HepG2 (cell line): ENCODE measurements at regions not wholly inside any gene's neighbourhood (a gene's known extent, or its start where the extent isn't known, plus 50 kb on each side); places are given as distances from the start of the nearest gene placed in this dataset.

Experiments used
- ATAC-seq: fragments of 200-7000 bp; cut with Tn5 transposase; 3 replicates; pipeline ENCODE4 v1.9.1; 2020; ENCODE audit warnings: mild to moderate bottlenecking, moderate library complexity
- BruUV-seq: library from RNA; stranded (reverse); fragments of 400-500 nt; replicated peaks from 2 replicates; lab custom pipeline; 2021; lab: Mats Ljungman, UMichigan
- CTCF ChIA-PET: fragments of 300-600 bp; formaldehyde crosslinking; extraction: SDS; loops from one replicate; lab custom pipeline; 2021; ENCODE audit warnings: low total read pairs, inconsistent platforms, low intra/inter-chr PET ratio; lab: Yijun Ruan, JAX
- POLR2A ChIA-PET: fragments of 350-600 bp; sonication (Branson Sonifier 250); formaldehyde crosslinking; loops from one replicate; lab custom pipeline; 2020; ENCODE audit warnings: antibody characterized with exemption, inconsistent platforms; lab: Yijun Ruan, JAX
- DNase-seq: peaks from one replicate; pipeline ENCODE4 v3.0.0-alpha.2; 2015; ENCODE audit warnings: low spot score
- FAIRE-seq: peaks from 3 replicates; lab custom pipeline; 2011; peaks lifted over from hg19 to GRCh38; lab: Jason Lieb, UNC
- H2AFZ ChIP-seq: one replicate; pipeline ENCODE4 v1.6.1; 2011; ENCODE audit warnings: low read length, inconsistent platforms
- H3K27ac ChIP-seq: fragments of 300-600 bp; 3 replicates; pipeline ENCODE4 v1.8.0; 2011; ENCODE audit warnings: mixed run types, mild to moderate bottlenecking, mixed read lengths, low read length, inconsistent platforms; ENCODE audit not compliant: insufficient read depth; ENCODE audit errors: extremely low read length
- H3K27me3 ChIP-seq, 2 experiments: fragments of 200-600 bp in 1 of 2; 2 replicates in 1 of 2; 3 replicates in 1 of 2; pipeline versions ENCODE4 v1.6.0 to v1.8.0; 2011; ENCODE audit warnings: low read length in 2 of 2, mild to moderate bottlenecking in 2 of 2, moderate library complexity in 2 of 2, inconsistent platforms in 1 of 2; ENCODE audit not compliant: insufficient read depth in 2 of 2, control insufficient read depth in 1 of 2
- H3K36me3 ChIP-seq, 2 experiments: fragments of 200-600 bp in 1 of 2; replicated peaks in 1 of 2; 2 replicates in 1 of 2; 3 replicates in 1 of 2; pipeline versions ENCODE4 v1.5.1 to v1.8.0; 2011; ENCODE audit warnings: low read length in 2 of 2, inconsistent platforms in 1 of 2; ENCODE audit not compliant: insufficient read depth in 2 of 2, control insufficient read depth in 1 of 2
- H3K4me1 ChIP-seq: 2 replicates; pipeline ENCODE4 v1.5.1; 2012; ENCODE audit warnings: low read length, inconsistent platforms; ENCODE audit not compliant: insufficient read depth
- H3K4me2 ChIP-seq: 2 replicates; pipeline ENCODE4 v1.6.0; 2011; ENCODE audit warnings: low read depth, low read length, inconsistent platforms
- H3K4me3 ChIP-seq, 3 experiments: fragments of 200-600 bp in 1 of 3; sonication (generic), shearing (Covaris generic) in 1 of 3; replicated peaks in 1 of 3; 2 replicates each; pipeline ENCODE4 v1.5.1; 2011 to 2016; ENCODE audit warnings: low read length in 3 of 3, inconsistent platforms in 2 of 3, low read depth in 2 of 3, mild to moderate bottlenecking in 2 of 3, control low read depth in 1 of 3, mixed read lengths in 1 of 3; ENCODE audit not compliant: insufficient read depth in 1 of 3
- H3K79me2 ChIP-seq: one replicate; pipeline ENCODE4 v1.6.1; 2011; ENCODE audit warnings: low read length, inconsistent platforms; ENCODE audit not compliant: insufficient read depth
- H3K9ac ChIP-seq: 2 replicates; pipeline ENCODE4 v1.6.0; 2011; ENCODE audit warnings: mild to moderate bottlenecking, low read depth, low read length, inconsistent platforms; ENCODE audit not compliant: insufficient read depth
- H3K9me3 ChIP-seq: 2 replicates; pipeline ENCODE4 v1.5.1; 2012; ENCODE audit warnings: mild to moderate bottlenecking, low read length
- H4K20me1 ChIP-seq: 2 replicates; pipeline ENCODE4 v1.6.0; 2011; ENCODE audit warnings: inconsistent platforms, mild to moderate bottlenecking, low read length, moderate library complexity; ENCODE audit not compliant: insufficient read depth
- ARNTL ChIP-seq: sonication (generic); formaldehyde crosslinking; IDR thresholded peaks from 2 replicates; pipeline ENCODE4 v1.4.0; 2020; ENCODE audit warnings: mild to moderate bottlenecking, missing genetic modification reagents
- DMAP1 ChIP-seq: IDR thresholded peaks from 2 replicates; pipeline ENCODE4 v1.6.1; 2016
- ELF1 ChIP-seq: sonication (generic); formaldehyde crosslinking; IDR thresholded peaks from 2 replicates; pipeline ENCODE4 v1.4.0; 2020; ENCODE audit warnings: missing genetic modification reagents
- HMG20B ChIP-seq: conservative IDR thresholded peaks from 2 replicates; pipeline ENCODE4 v1.6.1; 2016; ENCODE audit warnings: missing genetic modification reagents, missing compliant biosample characterization
- KDM2A ChIP-seq: sonication (generic); formaldehyde crosslinking; IDR thresholded peaks from 2 replicates; pipeline ENCODE4 v1.4.0; 2020; ENCODE audit warnings: low read depth, missing genetic modification reagents, borderline replicate concordance
- MYNN ChIP-seq: sonication (generic); formaldehyde crosslinking; IDR thresholded peaks from 2 replicates; pipeline ENCODE4 v1.4.0; 2020; ENCODE audit warnings: mild to moderate bottlenecking, low read depth, missing genetic modification reagents
- RXRA ChIP-seq: sonication (generic); formaldehyde crosslinking; IDR thresholded peaks from 2 replicates; pipeline ENCODE4 v1.5.1; 2020; ENCODE audit warnings: missing genetic modification reagents
- TP53 ChIP-seq: sonication (generic); formaldehyde crosslinking; conservative IDR thresholded peaks from 2 replicates; pipeline ENCODE4 v1.4.0; 2020; ENCODE audit warnings: missing genetic modification reagents
- ZNF563 ChIP-seq: sonication (generic); formaldehyde crosslinking; IDR thresholded peaks from 2 replicates; pipeline ENCODE4 v1.8.0; 2022; ENCODE audit warnings: mild to moderate bottlenecking, moderate library complexity, missing genetic modification reagents
- ZNF704 ChIP-seq: sonication (generic); formaldehyde crosslinking; IDR thresholded peaks from 2 replicates; pipeline ENCODE4 v1.8.1; 2023; ENCODE audit warnings: mild to moderate bottlenecking, inconsistent platforms, moderate library complexity, missing genetic modification reagents, borderline replicate concordance
- whole genome bisulfite sequencing: methylation state at CpG from one replicate; pipeline ENCODE4 v1.1.6; 2017; ENCODE audit warnings: low lambda C conversion rate; 5-methylcytosine and 5-hydroxymethylcytosine counted together
- in situ Hi-C: cut with HindIII; loops from 2 replicates; pipeline ENCODE4 v1.10.0; 2017; ENCODE audit warnings: low pct_unique_long_range_greater_than_20kb; ENCODE audit not compliant: extremely low pct_ligation_motif_present
- intact Hi-C: fragments of 100-400 bp; cut with micrococcal nuclease; formaldehyde crosslinking; loops from one replicate; pipeline ENCODE4 v1.10.0; 2022; ENCODE audit not compliant: unreplicated experiment
- TF ChIP-seq, protein P1 (sequence below): sonication (generic); formaldehyde crosslinking; IDR thresholded peaks from 2 replicates; pipeline ENCODE4 v1.5.1; 2020; ENCODE audit warnings: missing genetic modification reagents, mild to moderate bottlenecking, borderline replicate concordance
- TF ChIP-seq, protein P2 (sequence below): sonication (generic); formaldehyde crosslinking; IDR thresholded peaks from 2 replicates; pipeline ENCODE4 v1.4.0; 2020; ENCODE audit warnings: missing genetic modification reagents, low read depth, mild to moderate bottlenecking, borderline replicate concordance
- TF ChIP-seq, protein P3 (sequence below): sonication (generic); formaldehyde crosslinking; IDR thresholded peaks from 2 replicates; pipeline ENCODE4 v1.4.0; 2020; ENCODE audit warnings: missing genetic modification reagents
- TF ChIP-seq, protein P4 (sequence below): IDR thresholded peaks from 2 replicates; pipeline ENCODE4 v1.6.1; 2018; ENCODE audit warnings: missing genetic modification reagents

DNA sequence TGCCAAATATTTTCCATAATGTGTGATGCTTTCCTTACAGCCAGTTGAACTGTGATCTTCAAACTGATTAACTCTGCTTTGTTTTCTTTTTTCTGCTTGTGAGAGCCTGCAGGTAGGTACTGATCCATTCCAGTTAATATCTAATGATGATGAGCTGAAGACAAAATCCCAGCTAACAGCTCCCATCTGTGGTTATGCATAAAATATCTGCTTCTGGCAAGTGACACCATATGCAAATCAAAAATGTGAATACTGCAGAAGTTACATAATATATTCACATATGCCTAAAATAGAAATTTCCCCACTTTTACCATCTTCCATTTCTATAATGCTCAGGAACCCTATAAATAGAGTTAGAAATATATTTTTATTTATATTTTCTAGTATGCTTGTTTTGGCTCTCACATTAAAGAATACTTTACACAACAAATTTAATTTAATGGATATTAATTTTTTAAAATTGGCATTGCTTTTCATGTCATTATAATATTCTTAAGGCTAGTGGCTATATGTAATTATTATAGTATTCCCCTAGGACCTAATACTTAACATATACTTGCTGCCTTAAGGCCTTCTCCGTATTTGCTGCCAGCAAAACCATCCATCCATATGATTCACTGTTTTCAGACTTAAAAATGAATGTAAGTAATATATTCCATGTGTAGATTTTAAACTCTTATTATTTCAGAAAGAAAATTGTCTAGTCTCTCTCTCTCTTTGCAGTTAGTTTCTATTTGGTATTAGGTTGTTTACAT is 83.8 kb downstream of the CCER1 start:
- H3K9ac ChIP-seq, result no peak overlapping the region
- ATAC-seq, result no peak
- no peaks in the 10 kb centered on the region for H4K20me1 ChIP-seq
- 3% methylated on average over 1 of the region's 1 CpG for WGBS
- no TSS peak for BruUV-seq
- no peak for DNase-seq
- H3K27me3 ChIP-seq, result no peaks in the 10 kb centered on the region; a peak in 1 of 5 replicates
- H3K4me3 ChIP-seq, result no peak overlapping the region
- H3K4me2 ChIP-seq, result no peak overlapping the region
- CTCF ChIA-PET, result no interaction called here
- intact Hi-C loops (no loop called here), in situ Hi-C loops (no loop called here)
- FAIRE-seq, result no peak
- H3K4me1 ChIP-seq, result no peaks in the 10 kb centered on the region
- H3K9me3 ChIP-seq, result no peaks in the 10 kb centered on the region
- POLR2A ChIA-PET, result no interaction called here
- no peak overlapping the region for H2AFZ ChIP-seq
- no peak overlapping the region for H3K27ac ChIP-seq
- no peaks in the 10 kb centered on the region for H3K36me3 ChIP-seq
- H3K79me2 ChIP-seq, result no peaks in the 10 kb centered on the region
- TF ChIP-seq ELF1 (CRISPR knock-in tag), result no peak
- TF ChIP-seq RXRA (CRISPR knock-in tag), result no peak
- TF ChIP-seq KDM2A (CRISPR knock-in tag), result no peak
- no peak for TF ChIP-seq ZNF563 (CRISPR knock-in tag)
- TF ChIP-seq, protein P1, sequence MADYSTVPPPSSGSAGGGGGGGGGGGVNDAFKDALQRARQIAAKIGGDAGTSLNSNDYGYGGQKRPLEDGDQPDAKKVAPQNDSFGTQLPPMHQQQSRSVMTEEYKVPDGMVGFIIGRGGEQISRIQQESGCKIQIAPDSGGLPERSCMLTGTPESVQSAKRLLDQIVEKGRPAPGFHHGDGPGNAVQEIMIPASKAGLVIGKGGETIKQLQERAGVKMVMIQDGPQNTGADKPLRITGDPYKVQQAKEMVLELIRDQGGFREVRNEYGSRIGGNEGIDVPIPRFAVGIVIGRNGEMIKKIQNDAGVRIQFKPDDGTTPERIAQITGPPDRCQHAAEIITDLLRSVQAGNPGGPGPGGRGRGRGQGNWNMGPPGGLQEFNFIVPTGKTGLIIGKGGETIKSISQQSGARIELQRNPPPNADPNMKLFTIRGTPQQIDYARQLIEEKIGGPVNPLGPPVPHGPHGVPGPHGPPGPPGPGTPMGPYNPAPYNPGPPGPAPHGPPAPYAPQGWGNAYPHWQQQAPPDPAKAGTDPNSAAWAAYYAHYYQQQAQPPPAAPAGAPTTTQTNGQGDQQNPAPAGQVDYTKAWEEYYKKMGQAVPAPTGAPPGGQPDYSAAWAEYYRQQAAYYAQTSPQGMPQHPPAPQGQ (CRISPR knock-in tag), result no peak
- TF ChIP-seq ARNTL (CRISPR knock-in tag), result no peak
- TF ChIP-seq, protein P2, sequence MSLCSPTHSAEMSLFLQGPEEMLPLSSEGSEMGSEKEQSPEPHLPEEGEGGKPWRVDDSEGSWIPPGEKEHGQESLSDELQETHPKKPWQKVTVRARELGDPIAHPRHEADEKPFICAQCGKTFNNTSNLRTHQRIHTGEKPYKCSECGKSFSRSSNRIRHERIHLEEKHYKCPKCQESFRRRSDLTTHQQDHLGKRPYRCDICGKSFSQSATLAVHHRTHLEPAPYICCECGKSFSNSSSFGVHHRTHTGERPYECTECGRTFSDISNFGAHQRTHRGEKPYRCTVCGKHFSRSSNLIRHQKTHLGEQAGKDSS (CRISPR knock-in tag), result no peak
- TF ChIP-seq MYNN, result no peak
- TF ChIP-seq DMAP1 (CRISPR knock-in tag), result no peak
- TF ChIP-seq, protein P3, sequence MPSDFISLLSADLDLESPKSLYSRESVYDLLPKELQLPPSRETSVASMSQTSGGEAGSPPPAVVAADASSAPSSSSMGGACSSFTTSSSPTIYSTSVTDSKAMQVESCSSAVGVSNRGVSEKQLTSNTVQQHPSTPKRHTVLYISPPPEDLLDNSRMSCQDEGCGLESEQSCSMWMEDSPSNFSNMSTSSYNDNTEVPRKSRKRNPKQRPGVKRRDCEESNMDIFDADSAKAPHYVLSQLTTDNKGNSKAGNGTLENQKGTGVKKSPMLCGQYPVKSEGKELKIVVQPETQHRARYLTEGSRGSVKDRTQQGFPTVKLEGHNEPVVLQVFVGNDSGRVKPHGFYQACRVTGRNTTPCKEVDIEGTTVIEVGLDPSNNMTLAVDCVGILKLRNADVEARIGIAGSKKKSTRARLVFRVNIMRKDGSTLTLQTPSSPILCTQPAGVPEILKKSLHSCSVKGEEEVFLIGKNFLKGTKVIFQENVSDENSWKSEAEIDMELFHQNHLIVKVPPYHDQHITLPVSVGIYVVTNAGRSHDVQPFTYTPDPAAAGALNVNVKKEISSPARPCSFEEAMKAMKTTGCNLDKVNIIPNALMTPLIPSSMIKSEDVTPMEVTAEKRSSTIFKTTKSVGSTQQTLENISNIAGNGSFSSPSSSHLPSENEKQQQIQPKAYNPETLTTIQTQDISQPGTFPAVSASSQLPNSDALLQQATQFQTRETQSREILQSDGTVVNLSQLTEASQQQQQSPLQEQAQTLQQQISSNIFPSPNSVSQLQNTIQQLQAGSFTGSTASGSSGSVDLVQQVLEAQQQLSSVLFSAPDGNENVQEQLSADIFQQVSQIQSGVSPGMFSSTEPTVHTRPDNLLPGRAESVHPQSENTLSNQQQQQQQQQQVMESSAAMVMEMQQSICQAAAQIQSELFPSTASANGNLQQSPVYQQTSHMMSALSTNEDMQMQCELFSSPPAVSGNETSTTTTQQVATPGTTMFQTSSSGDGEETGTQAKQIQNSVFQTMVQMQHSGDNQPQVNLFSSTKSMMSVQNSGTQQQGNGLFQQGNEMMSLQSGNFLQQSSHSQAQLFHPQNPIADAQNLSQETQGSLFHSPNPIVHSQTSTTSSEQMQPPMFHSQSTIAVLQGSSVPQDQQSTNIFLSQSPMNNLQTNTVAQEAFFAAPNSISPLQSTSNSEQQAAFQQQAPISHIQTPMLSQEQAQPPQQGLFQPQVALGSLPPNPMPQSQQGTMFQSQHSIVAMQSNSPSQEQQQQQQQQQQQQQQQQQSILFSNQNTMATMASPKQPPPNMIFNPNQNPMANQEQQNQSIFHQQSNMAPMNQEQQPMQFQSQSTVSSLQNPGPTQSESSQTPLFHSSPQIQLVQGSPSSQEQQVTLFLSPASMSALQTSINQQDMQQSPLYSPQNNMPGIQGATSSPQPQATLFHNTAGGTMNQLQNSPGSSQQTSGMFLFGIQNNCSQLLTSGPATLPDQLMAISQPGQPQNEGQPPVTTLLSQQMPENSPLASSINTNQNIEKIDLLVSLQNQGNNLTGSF (CRISPR knock-in tag), result no peak
- TF ChIP-seq, protein P4, sequence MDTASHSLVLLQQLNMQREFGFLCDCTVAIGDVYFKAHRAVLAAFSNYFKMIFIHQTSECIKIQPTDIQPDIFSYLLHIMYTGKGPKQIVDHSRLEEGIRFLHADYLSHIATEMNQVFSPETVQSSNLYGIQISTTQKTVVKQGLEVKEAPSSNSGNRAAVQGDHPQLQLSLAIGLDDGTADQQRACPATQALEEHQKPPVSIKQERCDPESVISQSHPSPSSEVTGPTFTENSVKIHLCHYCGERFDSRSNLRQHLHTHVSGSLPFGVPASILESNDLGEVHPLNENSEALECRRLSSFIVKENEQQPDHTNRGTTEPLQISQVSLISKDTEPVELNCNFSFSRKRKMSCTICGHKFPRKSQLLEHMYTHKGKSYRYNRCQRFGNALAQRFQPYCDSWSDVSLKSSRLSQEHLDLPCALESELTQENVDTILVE, result no peak
- TF ChIP-seq HMG20B, result no peak
- no peak for TF ChIP-seq TP53 (CRISPR knock-in tag)
- TF ChIP-seq ZNF704, result no peak
